H9 (cell line): ENCODE measurements at regions not wholly inside any gene's neighbourhood (a gene's known extent, or its start where the extent isn't known, plus 50 kb on each side); places are given as distances from the start of the nearest gene placed in this dataset.

Source experiments
- DNase-seq: peaks from one replicate; pipeline ENCODE4 v3.0.0-alpha.2; 2017
- H2AFZ ChIP-seq: one replicate; pipeline ENCODE4 v1.6.1; 2013; ENCODE audit warnings: mild to moderate bottlenecking, low read length, control low read depth, moderate library complexity
- H2AK5ac ChIP-seq: 2 replicates; pipeline ENCODE4 v1.6.1; 2013; ENCODE audit warnings: low read length, control low read depth, mixed read lengths; ENCODE audit not compliant: insufficient read length
- H2BK120ac ChIP-seq: one replicate; pipeline ENCODE4 v1.6.1; 2013; ENCODE audit warnings: low read depth, mild to moderate bottlenecking, low read length, control low read depth, inconsistent platforms; ENCODE audit not compliant: poor library complexity, severe bottlenecking
- H2BK12ac ChIP-seq: 2 replicates; pipeline ENCODE4 v1.6.1; 2013; ENCODE audit warnings: low read length, control low read depth, mixed read lengths, low read depth; ENCODE audit not compliant: insufficient read length
- H2BK15ac ChIP-seq: 2 replicates; pipeline ENCODE4 v1.6.1; 2013; ENCODE audit warnings: low read depth, low read length, control low read depth
- H2BK20ac ChIP-seq: one replicate; pipeline ENCODE4 v1.6.1; 2013; ENCODE audit warnings: low read depth, mild to moderate bottlenecking, low read length, control low read depth, inconsistent platforms; ENCODE audit not compliant: poor library complexity, severe bottlenecking
- H2BK5ac ChIP-seq: 2 replicates; pipeline ENCODE4 v1.6.1; 2013; ENCODE audit warnings: low read length, control low read depth, mixed read lengths; ENCODE audit not compliant: insufficient read length
- H3K14ac ChIP-seq: 2 replicates; pipeline ENCODE4 v1.6.1; 2013; ENCODE audit warnings: low read length, control low read depth; ENCODE audit not compliant: insufficient read depth
- H3K18ac ChIP-seq: 2 replicates; pipeline ENCODE4 v1.6.1; 2013; ENCODE audit warnings: low read depth, mild to moderate bottlenecking, mixed read lengths, low read length, control low read depth; ENCODE audit not compliant: insufficient read length
- H3K23ac ChIP-seq: 2 replicates; pipeline ENCODE4 v1.6.1; 2013; ENCODE audit warnings: low read length, control low read depth, mixed read lengths, low read depth; ENCODE audit not compliant: insufficient read length
- H3K23me2 ChIP-seq: 2 replicates; pipeline ENCODE4 v1.6.1; 2013; ENCODE audit warnings: low read depth, mild to moderate bottlenecking, mixed read lengths, low read length, control low read depth; ENCODE audit not compliant: insufficient read length, poor library complexity, severe bottlenecking
- H3K27ac ChIP-seq: 2 replicates; pipeline ENCODE4 v1.5.1; 2013; ENCODE audit warnings: low read length, control low read depth, mixed read lengths, low read depth; ENCODE audit not compliant: insufficient read length
- H3K27me3 ChIP-seq: 2 replicates; pipeline ENCODE4 v1.6.1; 2013; ENCODE audit warnings: low read length, control low read depth, inconsistent platforms; ENCODE audit not compliant: insufficient read depth
- H3K4ac ChIP-seq: 2 replicates; pipeline ENCODE4 v1.6.1; 2013; ENCODE audit warnings: low read depth, mild to moderate bottlenecking, control low read depth, inconsistent platforms, low read length, moderate library complexity
- H3K4me1 ChIP-seq: 2 replicates; pipeline ENCODE4 v1.6.1; 2013; ENCODE audit warnings: low read length, control low read depth, inconsistent platforms; ENCODE audit not compliant: insufficient read depth
- H3K4me2 ChIP-seq: 2 replicates; pipeline ENCODE4 v1.6.1; 2013; ENCODE audit warnings: low read length, control low read depth, mixed read lengths; ENCODE audit not compliant: insufficient read length, insufficient read depth
- H3K56ac ChIP-seq: 2 replicates; pipeline ENCODE4 v1.6.1; 2013; ENCODE audit warnings: low read depth, mild to moderate bottlenecking, mixed read lengths, low read length, control low read depth; ENCODE audit not compliant: insufficient read length
- H3K79me1 ChIP-seq: 2 replicates; pipeline ENCODE4 v1.6.1; 2013; ENCODE audit warnings: low read depth, mild to moderate bottlenecking, moderate library complexity, low read length, control low read depth, inconsistent platforms; ENCODE audit not compliant: insufficient read depth, poor library complexity, severe bottlenecking
- H3K79me2 ChIP-seq: 2 replicates; pipeline ENCODE4 v1.6.1; 2013; ENCODE audit warnings: low read length, control low read depth, inconsistent platforms; ENCODE audit not compliant: insufficient read depth
- H3K9ac ChIP-seq: 2 replicates; pipeline ENCODE4 v1.6.1; 2013; ENCODE audit warnings: low read length, control low read depth, mixed read lengths; ENCODE audit not compliant: insufficient read length; ENCODE audit errors: extremely low read depth
- H3K9me3 ChIP-seq: one replicate; pipeline ENCODE4 v1.6.1; 2013; ENCODE audit warnings: low read depth, low read length, inconsistent platforms; ENCODE audit not compliant: control insufficient read depth
- H3T11ph ChIP-seq: one replicate; pipeline ENCODE4 v1.6.1; 2013; ENCODE audit warnings: mild to moderate bottlenecking, low read length, control low read depth, inconsistent platforms
- H4K20me1 ChIP-seq: one replicate; pipeline ENCODE4 v1.6.1; 2013; ENCODE audit not compliant: control insufficient read depth, insufficient read length, insufficient read depth
- H4K5ac ChIP-seq: 2 replicates; pipeline ENCODE4 v1.6.1; 2013; ENCODE audit warnings: low read depth, mild to moderate bottlenecking, mixed read lengths, low read length, control low read depth; ENCODE audit not compliant: insufficient read length
- H4K8ac ChIP-seq: replicated peaks from 2 replicates; pipeline ENCODE4 v1.6.1; 2013; ENCODE audit warnings: low read length, control low read depth, mixed read lengths, low read depth; ENCODE audit not compliant: insufficient read length
- H4K91ac ChIP-seq: 2 replicates; pipeline ENCODE4 v1.6.1; 2013; ENCODE audit warnings: low read depth, mild to moderate bottlenecking, moderate library complexity, mixed read lengths, low read length, control low read depth; ENCODE audit not compliant: insufficient read length
- H3K27ac Mint-ChIP-seq, 3 experiments: 2 replicates in 2 of 3; 3 replicates in 1 of 3; pipeline ENCODE4 v1.8.0; 2020 to 2021; ENCODE audit warnings: mixed read lengths in 3 of 3, mild to moderate bottlenecking in 1 of 3, moderate library complexity in 1 of 3
- H3K27me3 Mint-ChIP-seq: 2 replicates; pipeline ENCODE4 v1.8.0; 2021; ENCODE audit warnings: low read depth, mild to moderate bottlenecking, moderate library complexity, mixed read lengths
- H3K36me3 Mint-ChIP-seq, 3 experiments: 2 replicates in 2 of 3; 3 replicates in 1 of 3; pipeline ENCODE4 v1.8.0; 2020 to 2021; ENCODE audit warnings: low read depth in 3 of 3, mixed read lengths in 3 of 3; ENCODE audit not compliant: insufficient read depth in 1 of 3
- H3K4me1 Mint-ChIP-seq, 2 experiments: 2 replicates each; pipeline ENCODE4 v1.8.0; 2020; ENCODE audit warnings: mixed read lengths in 2 of 2
- H3K4me3 Mint-ChIP-seq, 2 experiments: 2 replicates in 1 of 2; 3 replicates in 1 of 2; pipeline ENCODE4 v1.8.0; 2020 to 2021; ENCODE audit warnings: mild to moderate bottlenecking in 2 of 2, mixed read lengths in 2 of 2, moderate library complexity in 1 of 2
- H3K9me3 Mint-ChIP-seq, 2 experiments: 2 replicates in 1 of 2; 3 replicates in 1 of 2; pipeline ENCODE4 v1.8.0; 2020; ENCODE audit warnings: mild to moderate bottlenecking in 2 of 2, mixed read lengths in 2 of 2, moderate library complexity in 1 of 2
- WGBS: extraction: QIAGEN DNeasy Blood & Tissue Kit; methylation state at CpG from one replicate; pipeline ENCODE4 v1.1.7; 2013; ENCODE audit warnings: missing lambda C conversion rate, low lambda C conversion rate, mixed read lengths; ENCODE audit not compliant: insufficient read length; ENCODE audit errors: extremely low coverage; 5-methylcytosine and 5-hydroxymethylcytosine counted together
- TF ChIP-seq, protein P1 (sequence below): fragments of 200-600 bp; sonication (generic); conservative IDR thresholded peaks from 3 replicates; pipeline ENCODE4 v1.8.0; 2021; ENCODE audit warnings: antibody characterized with exemption, mild to moderate bottlenecking

DNA sequence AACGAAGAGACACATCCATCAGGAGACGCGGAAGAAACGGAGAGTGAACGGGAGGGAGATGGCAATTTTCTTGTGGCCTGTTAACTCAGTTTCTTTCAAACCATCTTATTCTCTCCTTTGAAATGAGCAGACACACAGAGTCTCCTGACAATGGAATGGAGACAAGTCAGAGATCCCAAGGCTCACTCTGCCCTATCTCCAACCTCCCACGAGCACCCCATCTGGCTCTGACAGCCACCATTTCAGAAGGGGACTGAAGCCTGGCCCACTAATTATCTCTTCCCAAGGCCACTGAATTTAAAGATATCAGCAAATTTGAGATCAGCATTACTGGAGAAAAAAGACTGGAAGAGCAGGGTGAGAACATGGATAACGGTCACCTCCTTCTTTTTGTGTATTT lies 215.6 kb downstream of the DHX15 start:
- WGBS = no CpG with 5 or more reads among the region's 7 CpGs
- H2AFZ ChIP-seq = no peak overlapping the region
- H4K8ac ChIP-seq = no peak overlapping the region
- no peak overlapping the region for H3K4ac ChIP-seq
- H4K5ac ChIP-seq = no peak overlapping the region
- no peaks in the 10 kb centered on the region for H3K23me2 ChIP-seq
- H4K20me1 ChIP-seq = no peaks in the 10 kb centered on the region
- no peak overlapping the region for H3K4me3 Mint-ChIP-seq
- TF ChIP-seq, protein P1, sequence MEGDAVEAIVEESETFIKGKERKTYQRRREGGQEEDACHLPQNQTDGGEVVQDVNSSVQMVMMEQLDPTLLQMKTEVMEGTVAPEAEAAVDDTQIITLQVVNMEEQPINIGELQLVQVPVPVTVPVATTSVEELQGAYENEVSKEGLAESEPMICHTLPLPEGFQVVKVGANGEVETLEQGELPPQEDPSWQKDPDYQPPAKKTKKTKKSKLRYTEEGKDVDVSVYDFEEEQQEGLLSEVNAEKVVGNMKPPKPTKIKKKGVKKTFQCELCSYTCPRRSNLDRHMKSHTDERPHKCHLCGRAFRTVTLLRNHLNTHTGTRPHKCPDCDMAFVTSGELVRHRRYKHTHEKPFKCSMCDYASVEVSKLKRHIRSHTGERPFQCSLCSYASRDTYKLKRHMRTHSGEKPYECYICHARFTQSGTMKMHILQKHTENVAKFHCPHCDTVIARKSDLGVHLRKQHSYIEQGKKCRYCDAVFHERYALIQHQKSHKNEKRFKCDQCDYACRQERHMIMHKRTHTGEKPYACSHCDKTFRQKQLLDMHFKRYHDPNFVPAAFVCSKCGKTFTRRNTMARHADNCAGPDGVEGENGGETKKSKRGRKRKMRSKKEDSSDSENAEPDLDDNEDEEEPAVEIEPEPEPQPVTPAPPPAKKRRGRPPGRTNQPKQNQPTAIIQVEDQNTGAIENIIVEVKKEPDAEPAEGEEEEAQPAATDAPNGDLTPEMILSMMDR = no peak
- no peak overlapping the region for H2BK15ac ChIP-seq
- no peak overlapping the region for H3K27ac ChIP-seq
- peaks cover 12% of the 10 kb centered on the region for H3K27me3 Mint-ChIP-seq
- H3K4me2 ChIP-seq = no peak overlapping the region
- no peak overlapping the region for H3T11ph ChIP-seq
- no peaks in the 10 kb centered on the region; the same call in 1 of the 2 replicates for H3K27me3 ChIP-seq
- no peaks in the 10 kb centered on the region for H3K9me3 ChIP-seq
- no peak for DNase-seq
- no peak overlapping the region for H2BK5ac ChIP-seq
- no peaks in the 10 kb centered on the region for H3K79me1 ChIP-seq
- no peak overlapping the region for H2BK12ac ChIP-seq
- H2BK20ac ChIP-seq = no peak overlapping the region
- H3K23ac ChIP-seq = no peak overlapping the region
- no peak overlapping the region for H3K9ac ChIP-seq
- peaks cover 0 to 5% of the 10 kb centered on the region in 2 experiments; a peak in 2 of 4 replicates for H3K4me1 Mint-ChIP-seq
- H4K91ac ChIP-seq = no peak overlapping the region
- H3K14ac ChIP-seq = no peak overlapping the region
- no peak overlapping the region for H3K18ac ChIP-seq
- H3K4me1 ChIP-seq = no peaks in the 10 kb centered on the region
- no peaks in the 10 kb centered on the region; a peak in 1 of 7 replicates for H3K36me3 Mint-ChIP-seq
- H3K56ac ChIP-seq = no peak overlapping the region
- H2AK5ac ChIP-seq = no peak overlapping the region
- H3K79me2 ChIP-seq = no peaks in the 10 kb centered on the region
- H3K27ac Mint-ChIP-seq = no peak overlapping the region; a peak in 1 of 7 replicates
- no peaks in the 10 kb centered on the region for H3K9me3 Mint-ChIP-seq
- H2BK120ac ChIP-seq = no peak overlapping the region
